Activated CD8-positive, alpha-beta memory T cell treated with anti-CD3 and anti-CD28 coated beads, Interleukin-2, amount 50 U/mL, for 24 hours (primary cell): ENCODE measurements at regions not wholly inside any gene's neighbourhood (a gene's known extent, or its start where the extent isn't known, plus 50 kb on each side); places are given as distances from the start of the nearest gene placed in this dataset.

ENCODE experiments used
- DNase-seq: peaks from one replicate; pipeline ENCODE4 v3.0.0-alpha.2; 2020; ENCODE audit errors: extremely low read depth

DNA sequence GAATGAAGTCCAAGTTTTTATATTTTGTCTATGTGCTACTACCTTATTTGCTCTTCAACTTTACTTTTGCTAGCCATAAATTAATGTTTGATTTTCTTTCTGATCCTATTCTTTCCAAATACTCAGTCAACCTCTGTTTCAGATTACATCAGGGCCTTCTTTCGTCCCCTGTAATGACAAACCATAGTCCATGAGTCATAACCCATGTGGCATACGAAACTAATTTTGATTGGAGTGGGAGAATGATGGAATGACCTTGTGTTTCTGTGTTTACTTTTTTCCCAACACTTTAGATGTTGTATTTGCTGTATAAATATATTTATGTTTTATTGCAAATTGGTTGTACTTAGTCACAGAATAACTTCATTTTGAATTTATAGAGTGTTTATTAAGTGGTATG, 1043.1 kb downstream of the DTWD2 start:
- no peak for DNase-seq

DNA sequence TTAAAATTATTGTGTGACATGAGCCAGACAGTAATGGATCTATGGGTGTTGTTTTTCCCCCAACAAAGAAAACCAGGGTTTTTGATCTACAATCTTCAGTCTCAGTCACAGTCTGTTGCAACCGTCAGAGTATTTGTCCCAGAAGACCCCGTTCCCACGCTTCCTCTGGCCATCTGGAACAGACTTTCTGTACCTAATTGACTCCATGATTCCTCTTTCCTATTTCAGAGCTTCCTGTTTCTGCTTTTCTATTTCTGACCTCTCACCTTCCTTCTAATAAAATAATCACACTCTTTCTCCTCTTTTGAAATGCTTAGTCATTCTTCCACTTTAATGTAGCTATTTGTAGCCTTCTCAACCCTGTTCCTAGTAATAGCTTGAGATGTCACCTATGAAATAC, 1044.8 kb downstream of the DTWD2 start:
- DNase-seq: no peak

DNA sequence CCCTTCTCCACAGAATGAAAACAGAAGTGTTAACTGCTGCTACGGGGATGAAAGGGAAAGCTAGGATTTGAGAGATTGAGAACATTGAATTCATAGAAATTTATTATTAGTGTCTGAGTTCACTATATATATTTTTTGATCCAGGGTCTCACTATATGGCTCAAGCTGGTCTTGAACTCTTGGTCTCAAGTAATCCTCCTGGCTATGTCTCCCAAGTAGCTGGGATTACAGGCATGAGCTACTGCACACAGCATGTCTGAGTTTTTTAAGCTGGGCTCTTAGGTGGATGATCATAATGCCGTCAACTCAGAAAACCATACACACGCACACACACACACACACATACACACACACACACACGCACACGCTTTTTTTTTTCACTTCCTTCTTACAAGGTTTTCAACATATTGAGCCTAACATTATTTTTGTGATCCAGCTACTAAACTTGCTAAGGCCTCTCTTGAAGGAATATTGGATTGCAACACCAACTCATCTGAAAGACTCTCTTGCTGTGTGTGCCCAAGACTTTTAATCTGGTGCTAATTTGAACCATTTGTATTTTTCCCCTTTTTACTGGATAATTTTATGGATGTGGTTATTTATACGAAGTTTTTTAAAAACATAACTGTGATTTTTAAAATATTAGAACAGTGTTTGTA, 1045.4 kb downstream of the DTWD2 start:
- no peak for DNase-seq

DNA sequence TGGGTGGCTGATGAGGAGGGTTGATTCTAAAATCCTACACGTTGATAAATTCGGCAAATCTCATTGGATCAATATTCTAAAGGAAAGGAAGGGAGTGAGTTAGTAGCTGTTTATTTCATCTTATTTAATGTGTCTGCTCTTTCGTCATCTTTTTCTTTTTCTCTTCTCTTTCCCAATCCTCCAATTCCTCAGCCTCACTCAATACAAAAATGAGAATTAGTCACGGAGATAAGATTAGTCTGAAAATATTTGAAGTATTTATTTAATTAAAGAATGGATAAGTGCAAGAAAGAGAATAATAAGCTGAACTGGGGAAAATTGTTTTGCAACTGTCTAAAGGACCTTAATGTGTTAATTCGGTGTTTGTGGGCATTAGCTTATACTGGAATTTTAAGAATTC, 1095.1 kb downstream of the DTWD2 start:
- no peak for DNase-seq

DNA sequence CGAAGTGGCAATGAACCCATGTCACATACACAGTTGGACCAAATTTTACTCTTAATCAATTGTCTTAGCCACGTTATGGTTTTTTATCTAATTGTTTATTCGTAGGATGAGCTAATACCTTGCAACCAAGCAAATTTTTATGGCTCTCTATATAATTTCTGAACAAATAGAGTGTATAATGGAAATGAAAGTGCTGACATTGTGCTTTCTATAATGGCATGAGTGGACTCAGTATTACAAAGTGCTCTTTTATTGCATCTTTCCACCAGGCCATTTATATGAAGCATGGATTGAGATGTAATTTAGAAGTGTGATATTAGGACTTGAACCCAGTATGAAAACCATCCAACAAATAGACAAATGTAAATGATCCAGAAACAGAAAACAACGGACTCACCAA, 1096.0 kb downstream of the DTWD2 start:
- DNase-seq: no peak

DNA sequence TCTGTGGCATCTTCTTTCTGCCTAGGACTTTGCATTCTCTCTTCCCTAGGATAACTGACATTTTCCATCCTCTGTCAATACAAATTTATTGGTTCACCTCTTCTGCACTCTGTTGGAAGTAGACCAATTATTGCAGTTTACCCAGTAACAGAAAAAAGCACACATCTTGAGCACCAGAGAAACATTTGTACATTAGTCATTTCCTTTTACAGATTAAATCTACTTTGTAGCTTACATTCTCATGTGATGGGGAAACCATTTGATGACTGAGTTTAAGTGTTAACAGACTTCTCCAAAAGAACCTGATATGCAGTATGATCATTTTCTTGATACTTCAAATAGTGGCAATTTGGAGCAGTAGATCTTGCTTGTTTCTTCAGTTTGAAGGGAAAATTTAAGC, 1098.8 kb downstream of the DTWD2 start:
- no peak for DNase-seq

DNA sequence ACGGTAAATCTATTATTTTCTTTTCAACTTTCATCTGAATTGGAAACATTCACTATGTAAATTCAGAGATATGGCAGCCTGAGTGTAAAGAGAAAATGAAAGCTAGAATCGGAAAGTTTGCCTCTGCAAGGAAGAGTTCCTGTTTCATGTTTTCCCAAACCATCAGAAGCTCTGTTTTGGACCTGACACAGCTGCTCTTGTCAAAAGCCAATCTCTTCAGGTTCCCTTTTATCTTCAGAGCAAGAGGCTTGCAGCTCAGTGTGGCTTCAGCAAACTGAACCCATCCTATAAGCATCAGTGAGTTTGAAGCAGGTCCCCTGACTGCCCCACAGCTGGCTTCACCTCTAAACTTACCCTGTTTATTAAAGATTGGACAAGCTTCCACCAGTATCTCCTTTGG, 1099.7 kb downstream of the DTWD2 start:
- DNase-seq: no peak

- no peak for DNase-seq
Measured at GRCh38 chr5:117881426-117882230, 1106.7 kb downstream of the DTWD2 start.

DNA sequence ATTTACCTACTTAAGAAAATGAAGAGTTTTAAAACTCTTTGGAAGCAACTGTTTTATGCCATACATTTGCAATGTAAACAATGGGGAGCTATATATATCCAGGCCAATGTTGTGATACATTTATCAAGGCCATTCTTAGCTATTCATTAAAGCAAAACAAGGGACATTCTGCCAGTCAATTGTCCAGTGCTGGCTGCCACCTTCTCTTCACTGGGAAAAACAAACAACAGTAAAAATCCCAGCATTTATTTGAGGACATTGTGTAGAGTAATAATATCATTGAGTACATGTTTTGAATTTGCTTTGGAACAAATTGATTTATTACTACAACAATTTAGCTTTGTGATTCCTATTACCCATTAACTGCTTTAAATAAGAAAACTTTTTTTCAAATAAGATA, 1107.4 kb downstream of the DTWD2 start:
- DNase-seq: no peak

- DNase-seq: no peak
Measured at GRCh38 chr5:117877731-117878130, 1110.6 kb downstream of the DTWD2 start.

GRCh38 chr5:117872798-117873368, 1115.5 kb downstream of the DTWD2 start:
- DNase-seq: no peak

- no peak for DNase-seq
Measured at GRCh38 chr5:117869596-117869995, 1118.8 kb downstream of the DTWD2 start.

GRCh38 chr5:117863586-117864296, 1124.6 kb downstream of the DTWD2 start:
- DNase-seq: no peak

DNA sequence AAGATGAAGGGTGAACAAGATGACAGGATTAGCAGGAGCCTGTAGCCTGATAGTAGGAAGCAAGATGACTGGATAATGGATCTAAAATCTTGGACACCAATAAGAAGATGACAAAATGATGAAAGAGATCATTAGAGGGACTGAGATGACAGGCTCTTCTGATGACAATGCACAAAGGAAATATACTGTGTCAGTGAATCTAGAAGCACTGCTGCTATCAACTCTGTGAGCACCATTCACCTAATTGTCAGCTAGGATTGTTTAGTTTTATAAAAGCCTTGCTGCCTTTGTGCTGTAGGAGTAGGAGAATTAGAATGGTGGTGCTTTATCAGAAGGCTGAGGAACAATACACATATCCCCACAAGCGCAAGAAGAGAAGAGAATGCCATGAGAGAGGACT, 1127.8 kb downstream of the DTWD2 start:
- no peak for DNase-seq

DNA sequence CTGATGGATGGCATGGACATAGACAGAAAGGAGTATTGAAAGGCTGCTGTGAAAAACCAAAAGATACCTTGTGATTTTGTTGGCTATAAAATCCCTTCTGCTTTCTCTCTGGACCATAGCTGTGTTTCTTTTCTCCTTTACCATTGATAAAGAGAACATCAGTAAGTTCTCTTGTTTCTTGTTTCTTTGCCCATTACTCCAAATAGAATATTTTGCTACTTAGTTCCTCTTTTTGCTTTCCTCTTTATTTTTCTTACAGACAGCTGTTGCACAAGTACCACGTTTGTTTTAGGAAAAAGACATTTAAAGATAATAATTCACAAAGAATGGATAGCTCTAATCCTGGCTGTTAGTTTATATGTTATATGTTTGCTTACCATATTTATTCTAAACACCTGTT, 1129.2 kb downstream of the DTWD2 start:
- no peak for DNase-seq

DNA sequence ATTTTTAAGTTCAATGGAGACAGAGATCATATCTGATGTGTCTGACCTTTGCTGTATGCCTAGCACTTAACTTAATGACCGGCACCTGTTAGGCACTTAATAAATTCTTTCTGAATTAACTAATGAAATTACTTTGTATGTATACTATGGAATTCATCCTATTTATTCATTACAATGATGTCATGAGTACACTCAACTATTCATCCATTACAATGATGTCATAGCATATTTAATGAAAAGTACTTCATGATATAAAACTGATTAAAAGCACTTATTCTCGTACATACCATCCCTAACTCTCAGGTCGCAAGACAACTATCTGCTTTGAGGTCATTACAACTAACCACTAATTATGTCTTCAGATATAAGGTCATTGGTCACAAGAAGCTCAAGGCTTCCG, 1131.6 kb downstream of the DTWD2 start:
- DNase-seq: no peak

DNA sequence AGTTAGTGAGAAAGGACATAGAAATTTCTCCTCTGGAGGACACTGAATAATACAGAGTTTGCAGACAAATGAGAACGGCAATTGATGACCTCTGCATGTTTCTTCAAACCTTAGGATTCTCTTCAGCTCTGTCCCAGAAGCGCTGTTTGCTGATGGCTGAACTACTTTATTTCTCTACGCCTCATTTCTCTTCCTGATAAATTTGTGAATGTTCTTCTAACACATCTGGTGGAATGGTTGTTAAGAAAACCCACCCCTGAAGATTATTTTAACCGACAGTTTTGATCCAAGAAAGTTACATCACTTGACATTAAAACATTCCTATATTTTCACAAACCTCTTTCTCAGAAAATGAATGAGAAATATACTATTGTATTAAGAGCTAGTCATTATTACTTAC, 1150.6 kb downstream of the DTWD2 start:
- no peak for DNase-seq

DNA sequence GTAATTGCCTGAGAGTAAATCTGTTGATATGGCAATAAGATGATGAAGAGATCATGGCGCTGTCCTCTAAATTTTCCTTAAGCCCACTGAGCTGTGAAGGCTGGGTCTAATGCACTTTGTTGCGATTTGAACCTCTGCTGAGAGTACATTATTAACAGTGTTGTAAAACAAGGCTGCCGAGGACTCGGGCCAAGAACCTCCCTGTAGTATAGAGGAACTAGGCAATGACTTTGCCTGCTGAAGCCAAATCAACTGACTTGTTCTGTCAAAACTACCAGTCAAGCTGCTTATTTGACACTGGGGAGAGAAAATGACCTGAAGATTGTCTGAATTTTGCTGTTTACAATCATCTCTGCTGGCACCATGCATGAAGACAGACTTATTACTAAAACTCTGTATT, 1154.7 kb downstream of the DTWD2 start:
- DNase-seq: no peak

GRCh38 chr5:117829646-117830045, 1158.7 kb downstream of the DTWD2 start:
- no peak for DNase-seq

DNA sequence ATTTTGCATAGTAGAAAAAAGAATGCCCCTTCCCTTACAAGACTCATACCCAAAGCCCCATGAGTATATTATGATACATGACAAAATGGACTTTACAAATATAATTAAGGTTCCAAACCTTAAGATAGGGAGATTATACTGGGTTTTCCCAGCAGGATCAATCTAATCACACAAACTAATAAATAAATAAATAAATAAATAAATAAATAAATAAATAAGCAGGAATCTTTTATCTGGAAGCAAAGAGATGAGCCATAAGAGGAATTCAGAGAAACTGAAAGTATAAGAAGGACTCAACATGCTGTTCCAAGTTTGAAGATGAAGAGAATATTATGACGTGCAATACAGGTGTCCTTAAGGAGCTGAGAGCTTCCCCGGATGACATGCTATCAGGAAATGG, 1174.5 kb downstream of the DTWD2 start:
- no peak for DNase-seq

DNA sequence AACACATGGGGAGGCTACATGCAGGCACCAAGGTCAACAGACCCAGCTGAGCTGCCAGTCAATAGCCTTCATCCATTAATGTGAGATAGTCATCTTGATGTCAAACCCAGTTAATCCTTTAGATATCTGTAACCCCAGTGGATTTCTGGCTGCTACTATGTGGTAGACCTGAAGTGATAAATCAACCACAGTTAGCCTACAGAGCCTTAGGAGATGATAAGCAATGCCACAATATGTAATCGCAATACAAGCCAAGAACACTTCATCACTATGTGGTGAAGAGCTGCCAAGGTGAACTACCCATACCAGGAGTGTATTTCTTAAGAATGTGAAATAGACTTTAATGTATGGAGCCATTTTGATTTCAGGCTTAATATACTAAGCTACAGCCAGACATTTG, 1175.5 kb downstream of the DTWD2 start:
- DNase-seq: no peak

DNA sequence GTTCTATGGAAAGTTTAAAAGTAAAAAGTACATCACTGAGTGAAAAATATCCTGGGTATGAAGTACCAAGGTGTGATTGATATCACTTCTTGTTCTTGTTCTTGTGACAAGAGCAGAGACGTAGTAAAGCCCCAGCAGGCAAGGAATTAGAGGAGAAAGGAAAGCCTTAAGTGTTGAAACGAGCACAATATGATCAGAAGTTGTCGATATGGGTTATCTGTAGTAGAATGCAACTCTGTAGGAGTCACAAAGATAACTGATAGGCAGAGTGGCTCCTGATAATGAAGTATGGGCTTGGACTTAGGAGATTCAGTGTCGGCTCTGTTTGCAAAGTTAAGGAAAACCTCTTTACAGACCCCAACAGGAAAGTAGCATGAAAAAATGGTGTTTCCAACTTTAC, 1179.1 kb downstream of the DTWD2 start:
- DNase-seq: no peak

DNA sequence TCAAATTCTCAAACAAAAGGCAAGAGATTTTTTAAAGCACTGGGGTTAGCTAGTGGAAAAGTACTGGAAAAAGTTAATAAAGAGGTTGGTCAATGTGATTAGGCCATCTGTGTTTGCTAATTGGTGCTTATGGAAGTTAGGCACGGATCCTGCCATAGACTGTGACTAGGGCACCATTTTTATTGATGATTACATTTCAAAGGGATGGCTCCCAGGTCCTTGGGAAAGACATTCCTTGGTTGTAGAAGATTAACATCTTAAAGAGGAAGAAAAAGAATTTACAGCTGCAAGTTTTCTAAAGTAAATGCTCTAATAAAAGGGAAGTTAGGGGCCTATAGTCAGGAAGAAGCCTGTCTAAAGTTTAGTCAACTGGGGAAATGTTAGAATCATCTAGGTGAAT, 1183.3 kb downstream of the DTWD2 start:
- no peak for DNase-seq
